NB4 (cell line): ENCODE measurements at regions not wholly inside any gene's neighbourhood (a gene's known extent, or its start where the extent isn't known, plus 50 kb on each side); places are given as distances from the start of the nearest gene placed in this dataset.

Source experiments
- DNase-seq: peaks from one replicate; pipeline ENCODE4 v3.0.0; 2010; ENCODE audit warnings: low read depth
- H3K4me3 ChIP-seq: one replicate; pipeline ENCODE4 v1.5.1; 2011; ENCODE audit warnings: mild to moderate bottlenecking, low read depth, low read length, moderate library complexity
- MYC ChIP-seq: IDR thresholded peaks from 2 replicates; pipeline ENCODE4 v1.6.1; 2011; ENCODE audit warnings: low read depth, low read length
- POLR2A ChIP-seq: IDR thresholded peaks from 2 replicates; pipeline ENCODE4 v1.6.1; 2011; ENCODE audit warnings: mild to moderate bottlenecking; ENCODE audit not compliant: insufficient read length; ENCODE audit errors: extremely low read depth
- TF ChIP-seq, protein P1 (sequence below): IDR thresholded peaks from one replicate; pipeline ENCODE4 v1.5.1; 2012; ENCODE audit warnings: low read depth, low read length
- TF ChIP-seq, protein P2 (sequence below): IDR thresholded peaks from 2 replicates; pipeline ENCODE4 v1.6.1; 2011; ENCODE audit warnings: low read depth, low read length

GRCh38 chr2:41294331-41294730 lies 753.5 kb upstream of the PKDCC start:
- no peak for TF ChIP-seq MYC
- DNase-seq: no peak
- H3K4me3 ChIP-seq: no peak overlapping the region

DNA sequence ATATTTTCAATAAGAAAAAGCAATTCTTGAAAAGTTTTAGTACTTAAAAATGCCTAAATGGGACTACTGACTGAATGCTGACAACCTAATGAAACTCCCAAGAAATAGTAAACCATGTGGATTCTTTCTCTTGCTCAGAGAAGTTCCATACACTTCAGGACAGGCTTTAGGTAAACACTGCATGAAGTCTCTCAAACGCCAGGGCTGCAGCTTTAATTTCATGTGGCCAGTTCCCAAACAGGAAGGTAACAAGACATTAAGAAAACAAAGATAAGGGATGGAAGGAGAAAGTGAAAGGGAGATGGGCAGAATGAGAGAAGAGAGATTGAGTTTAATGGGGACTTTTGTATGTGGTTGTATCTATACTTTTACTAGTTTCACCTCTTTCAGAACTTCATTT lies 734.7 kb upstream of the PKDCC start:
- no peak overlapping the region for H3K4me3 ChIP-seq
- no peak for DNase-seq
- TF ChIP-seq POLR2A (no peak), MYC (no peak)
- TF ChIP-seq, protein P1, sequence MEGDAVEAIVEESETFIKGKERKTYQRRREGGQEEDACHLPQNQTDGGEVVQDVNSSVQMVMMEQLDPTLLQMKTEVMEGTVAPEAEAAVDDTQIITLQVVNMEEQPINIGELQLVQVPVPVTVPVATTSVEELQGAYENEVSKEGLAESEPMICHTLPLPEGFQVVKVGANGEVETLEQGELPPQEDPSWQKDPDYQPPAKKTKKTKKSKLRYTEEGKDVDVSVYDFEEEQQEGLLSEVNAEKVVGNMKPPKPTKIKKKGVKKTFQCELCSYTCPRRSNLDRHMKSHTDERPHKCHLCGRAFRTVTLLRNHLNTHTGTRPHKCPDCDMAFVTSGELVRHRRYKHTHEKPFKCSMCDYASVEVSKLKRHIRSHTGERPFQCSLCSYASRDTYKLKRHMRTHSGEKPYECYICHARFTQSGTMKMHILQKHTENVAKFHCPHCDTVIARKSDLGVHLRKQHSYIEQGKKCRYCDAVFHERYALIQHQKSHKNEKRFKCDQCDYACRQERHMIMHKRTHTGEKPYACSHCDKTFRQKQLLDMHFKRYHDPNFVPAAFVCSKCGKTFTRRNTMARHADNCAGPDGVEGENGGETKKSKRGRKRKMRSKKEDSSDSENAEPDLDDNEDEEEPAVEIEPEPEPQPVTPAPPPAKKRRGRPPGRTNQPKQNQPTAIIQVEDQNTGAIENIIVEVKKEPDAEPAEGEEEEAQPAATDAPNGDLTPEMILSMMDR: no peak
- TF ChIP-seq, protein P2, sequence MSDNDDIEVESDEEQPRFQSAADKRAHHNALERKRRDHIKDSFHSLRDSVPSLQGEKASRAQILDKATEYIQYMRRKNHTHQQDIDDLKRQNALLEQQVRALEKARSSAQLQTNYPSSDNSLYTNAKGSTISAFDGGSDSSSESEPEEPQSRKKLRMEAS: no peak

DNA sequence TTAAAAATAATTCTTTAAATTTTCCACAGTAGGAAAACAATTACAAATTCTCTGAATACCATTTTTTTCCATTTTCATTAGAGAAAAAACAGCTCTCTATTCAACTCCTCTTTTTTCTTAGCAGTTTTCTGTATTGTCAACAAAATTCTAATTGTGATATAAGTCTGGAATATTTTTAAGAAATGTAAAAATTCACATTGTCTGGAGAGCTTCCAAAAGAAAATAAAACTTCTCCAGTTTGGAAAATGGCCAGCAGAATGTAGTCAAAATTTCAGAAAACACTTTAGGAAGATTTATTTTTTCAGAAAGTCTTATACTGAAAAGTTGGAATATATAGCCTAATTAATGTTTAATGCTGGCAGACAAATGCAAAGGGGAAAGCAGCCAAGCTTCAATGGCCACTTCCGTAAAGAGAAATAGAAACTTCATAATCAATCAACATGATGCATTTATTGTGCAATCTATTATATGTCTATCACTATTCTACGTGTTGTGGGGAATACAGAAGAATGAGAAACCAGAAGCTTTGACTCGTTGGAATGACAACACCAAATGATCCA lies 733.2 kb upstream of the PKDCC start:
- no peak overlapping the region for H3K4me3 ChIP-seq
- no peak for DNase-seq
- TF ChIP-seq, protein P2: no peak
- no peak for TF ChIP-seq POLR2A
- TF ChIP-seq MYC: no peak

DNA sequence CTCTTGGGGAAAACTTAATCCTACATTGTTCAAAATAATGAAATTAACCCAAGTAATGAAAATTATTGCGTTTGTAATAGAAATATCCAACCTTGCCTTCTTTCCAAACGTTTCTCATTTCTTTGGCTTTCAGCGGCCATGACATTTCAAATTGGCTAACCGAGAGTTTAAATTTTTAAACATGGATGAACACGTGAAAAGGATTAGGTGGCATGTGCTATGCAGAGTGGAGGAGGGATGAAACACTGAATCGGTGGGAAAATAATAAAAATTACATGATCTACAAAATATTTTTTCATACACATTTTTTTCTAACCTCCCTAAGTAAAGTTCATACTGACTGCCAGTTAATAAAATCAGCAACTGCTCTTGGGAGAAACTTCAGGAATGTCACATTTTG lies 728.4 kb upstream of the PKDCC start:
- H3K4me3 ChIP-seq: no peak overlapping the region
- no peak for DNase-seq
- TF ChIP-seq, protein P2: no peak
- TF ChIP-seq MYC (no peak), POLR2A (no peak)
- TF ChIP-seq, protein P1: no peak

GRCh38 chr2:41320491-41320890 lies 727.3 kb upstream of the PKDCC start:
- no peak for TF ChIP-seq POLR2A
- TF ChIP-seq, protein P1: no peak
- no peak for TF ChIP-seq MYC
- TF ChIP-seq, protein P2: no peak
- no peak overlapping the region for H3K4me3 ChIP-seq
- no peak for DNase-seq

GRCh38 chr2:41321351-41321750 lies 726.5 kb upstream of the PKDCC start:
- no peak overlapping the region for H3K4me3 ChIP-seq
- TF ChIP-seq MYC (no peak), POLR2A (no peak)
- TF ChIP-seq, protein P1: no peak
- TF ChIP-seq, protein P2: no peak
- DNase-seq: no peak

GRCh38 chr2:41326851-41327250 lies 721.0 kb upstream of the PKDCC start:
- DNase-seq: no peak
- TF ChIP-seq, protein P1: no peak
- TF ChIP-seq, protein P2: no peak
- TF ChIP-seq POLR2A (no peak), MYC (no peak)

More at GRCh38 chr2:41326851-41327250, 721.0 kb upstream of the PKDCC start:
- H3K4me3 ChIP-seq: no peak overlapping the region
